HG02623 (cell line): ENCODE measurements at regions not wholly inside any gene's neighbourhood (a gene's known extent, or its start where the extent isn't known, plus 50 kb on each side); places are given as distances from the start of the nearest gene placed in this dataset.

ENCODE experiments used
- ATAC-seq: cut with Tn5 transposase; IDR thresholded peaks from one replicate; pipeline ENCODE4 v1.9.1; 2021; ENCODE audit warnings: moderate library complexity; ENCODE audit not compliant: unreplicated experiment

DNA sequence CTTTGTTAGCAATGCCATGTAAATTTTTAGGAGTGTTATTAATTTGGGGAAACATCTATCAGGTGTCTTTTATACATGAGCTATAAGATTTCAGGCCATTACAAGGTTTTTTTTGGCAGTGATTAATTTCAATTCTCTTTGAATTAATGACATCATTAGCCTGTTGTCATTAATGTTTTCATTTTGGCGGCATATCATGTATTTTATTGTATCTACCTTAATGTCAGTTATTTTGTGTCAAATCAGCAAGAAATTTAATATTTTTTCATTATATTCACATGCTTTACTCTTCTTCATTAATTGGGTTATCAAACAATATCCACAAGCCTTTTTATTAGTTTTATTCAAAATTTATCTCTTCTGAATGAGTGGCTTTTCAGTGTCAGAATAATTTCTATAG is 153.0 kb upstream of the CAND1 start:
- no peak for ATAC-seq

DNA sequence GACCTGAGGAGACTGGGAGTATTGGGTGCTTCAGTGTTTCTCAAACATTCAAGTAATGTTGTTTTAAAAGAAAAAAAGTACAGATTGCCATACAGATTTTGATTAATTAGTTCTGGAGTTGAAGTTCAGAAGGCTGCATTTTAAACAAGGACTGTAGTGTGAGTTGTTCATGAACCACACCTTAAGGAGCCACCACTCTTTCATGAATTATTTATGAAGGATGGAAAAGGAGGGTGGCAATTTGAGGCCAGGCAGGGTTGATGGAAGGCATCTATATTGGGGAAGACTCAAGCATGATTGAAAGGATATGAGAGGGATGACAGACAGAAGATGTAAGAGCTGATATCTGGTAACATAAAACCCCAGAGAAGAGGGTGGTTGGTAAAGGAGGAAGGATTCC is 146.6 kb upstream of the CAND1 start:
- no peak for ATAC-seq

DNA sequence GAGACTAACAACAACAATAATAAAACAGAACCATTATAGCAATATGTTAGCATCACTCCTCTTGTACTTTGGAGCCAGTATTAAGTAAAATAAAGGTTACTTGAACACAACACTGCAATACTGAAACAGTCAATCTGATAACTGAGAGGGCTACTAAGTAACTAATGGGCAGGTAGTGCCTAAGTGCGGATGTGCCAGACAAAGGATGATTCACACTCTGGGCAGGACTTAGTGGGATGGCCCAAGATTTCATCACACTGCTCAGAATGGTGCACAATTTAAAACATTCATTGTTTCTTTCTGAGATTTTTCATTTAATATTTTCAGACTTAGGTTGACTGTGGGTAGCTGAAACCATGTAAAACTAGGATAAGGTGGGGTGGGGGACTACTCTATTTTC is 131.9 kb upstream of the CAND1 start:
- ATAC-seq: no peak

DNA sequence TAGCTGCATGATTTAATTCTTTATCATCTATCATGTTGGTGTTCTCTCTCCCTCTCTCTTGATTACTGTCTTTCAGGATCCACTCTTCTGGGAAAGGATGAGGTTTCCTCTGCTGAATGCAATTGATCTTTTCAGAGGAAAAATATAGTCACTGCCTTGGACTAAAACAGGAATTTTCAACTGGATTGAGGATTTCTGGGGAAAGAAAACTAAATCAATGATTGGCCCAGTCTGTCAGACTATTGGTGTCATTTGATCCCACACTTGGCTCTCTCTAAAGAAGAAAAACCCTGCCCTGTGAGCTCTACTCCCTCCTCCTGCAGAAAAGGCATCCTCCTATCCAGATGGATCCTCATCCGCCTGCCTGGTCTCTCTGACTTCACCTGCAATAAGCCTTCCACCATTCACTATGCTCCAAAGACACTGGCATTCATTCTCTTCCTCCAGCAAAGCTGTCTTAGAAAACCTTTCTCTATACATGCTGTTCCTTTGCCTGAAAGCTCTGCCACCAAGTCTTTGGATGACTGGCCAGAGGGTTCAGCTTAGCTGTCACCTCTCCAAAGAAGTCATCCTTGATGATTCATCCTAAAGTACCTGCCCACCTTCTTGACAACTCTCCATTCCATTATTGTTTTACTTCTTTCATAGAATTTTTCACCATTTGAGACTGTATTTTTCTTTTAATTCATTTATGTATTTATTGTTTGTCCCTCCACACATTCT is 127.7 kb upstream of the CAND1 start:
- no peak for ATAC-seq

DNA sequence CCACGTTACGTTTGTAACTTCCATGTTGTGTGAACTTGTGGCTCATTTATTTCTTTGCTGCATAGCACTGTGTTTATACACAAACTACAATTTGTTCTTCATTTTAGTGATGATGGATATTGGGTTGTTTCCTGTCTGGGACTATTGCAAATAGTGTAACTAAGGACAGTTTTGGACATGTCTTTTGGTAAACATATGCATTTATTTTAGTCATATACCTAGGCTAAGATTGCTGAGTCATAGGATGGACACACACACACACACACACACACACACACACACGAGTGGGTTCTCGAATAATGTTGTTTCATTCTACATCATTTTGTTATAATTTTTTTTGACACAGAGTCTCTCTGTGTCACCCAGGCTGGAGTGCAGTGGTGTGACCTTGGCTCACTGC is 123.5 kb upstream of the CAND1 start:
- no peak for ATAC-seq

DNA sequence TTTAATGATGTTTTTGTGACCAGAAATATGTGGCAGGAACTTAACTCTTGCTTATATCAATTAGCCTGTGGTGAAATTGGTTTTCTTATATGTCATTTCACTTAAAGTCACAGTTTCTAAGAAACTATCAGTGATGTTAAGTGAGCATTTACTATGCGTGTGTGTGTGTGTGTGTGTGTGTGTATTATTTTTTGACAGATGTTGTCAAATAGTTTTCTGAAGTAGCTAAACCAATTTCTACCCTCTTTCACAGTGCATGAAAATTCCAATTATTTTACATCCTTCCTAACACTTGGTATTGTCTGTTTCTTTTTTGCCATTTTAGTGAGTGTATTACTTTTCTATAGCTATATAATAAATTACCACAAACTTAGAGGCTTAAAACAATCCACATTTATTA is 122.1 kb upstream of the CAND1 start:
- no peak for ATAC-seq

DNA sequence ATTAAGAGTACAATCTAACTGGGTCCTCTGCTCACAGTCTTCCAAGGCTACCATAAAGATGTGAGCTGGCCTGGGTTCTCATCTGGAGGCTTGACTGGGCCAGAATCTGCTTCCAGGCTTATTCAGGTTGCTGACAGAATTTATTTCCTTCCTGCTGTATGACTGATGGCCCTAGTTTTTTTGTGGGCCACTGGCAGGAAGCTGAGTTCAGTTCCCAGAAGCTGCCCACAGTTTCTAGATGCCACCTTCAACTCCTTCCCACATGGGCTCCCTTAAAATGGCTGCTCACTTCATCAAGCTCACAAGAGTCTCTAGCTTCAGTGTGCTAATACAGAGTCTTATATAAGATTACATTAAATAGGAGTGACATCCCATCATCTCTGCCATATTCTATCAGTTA is 121.7 kb upstream of the CAND1 start:
- no peak for ATAC-seq

DNA sequence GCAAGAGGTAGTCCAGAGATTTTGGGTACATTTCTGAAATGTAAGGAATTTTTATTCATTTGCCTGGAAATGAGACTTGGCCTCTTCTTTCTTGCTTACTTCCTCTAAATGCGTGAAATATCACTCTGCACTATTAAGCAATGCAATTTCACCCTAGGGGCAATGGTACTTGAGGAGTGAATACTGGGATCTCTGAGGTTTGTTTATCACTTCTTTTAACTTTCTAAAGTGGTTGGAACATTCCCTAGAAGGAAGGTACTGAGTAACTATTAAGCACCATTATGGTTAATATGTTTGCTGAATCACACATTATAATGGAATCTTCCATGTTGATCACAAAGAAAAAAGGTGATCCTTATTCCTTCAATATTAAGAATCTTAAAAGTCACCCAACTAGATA is 120.9 kb upstream of the CAND1 start:
- ATAC-seq: no peak

DNA sequence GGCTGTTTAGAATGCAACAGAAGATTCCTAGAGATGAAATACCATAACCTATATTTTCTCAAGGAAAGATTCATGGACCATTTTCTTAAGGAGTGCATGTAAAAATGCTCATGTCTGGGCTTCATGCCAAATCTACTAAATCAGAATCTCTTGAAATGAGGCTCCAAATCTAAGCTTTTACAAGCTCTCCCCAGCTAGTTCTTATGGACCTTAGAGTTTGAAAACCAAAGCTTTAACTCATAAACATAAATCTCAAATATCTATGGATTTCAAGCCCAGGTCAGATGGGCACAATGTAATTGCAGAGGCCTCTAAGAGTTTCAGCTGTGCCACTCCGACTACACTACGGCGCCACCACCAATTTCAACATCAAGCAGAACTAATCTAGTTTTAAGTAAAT is 117.3 kb upstream of the CAND1 start:
- ATAC-seq: no peak

DNA sequence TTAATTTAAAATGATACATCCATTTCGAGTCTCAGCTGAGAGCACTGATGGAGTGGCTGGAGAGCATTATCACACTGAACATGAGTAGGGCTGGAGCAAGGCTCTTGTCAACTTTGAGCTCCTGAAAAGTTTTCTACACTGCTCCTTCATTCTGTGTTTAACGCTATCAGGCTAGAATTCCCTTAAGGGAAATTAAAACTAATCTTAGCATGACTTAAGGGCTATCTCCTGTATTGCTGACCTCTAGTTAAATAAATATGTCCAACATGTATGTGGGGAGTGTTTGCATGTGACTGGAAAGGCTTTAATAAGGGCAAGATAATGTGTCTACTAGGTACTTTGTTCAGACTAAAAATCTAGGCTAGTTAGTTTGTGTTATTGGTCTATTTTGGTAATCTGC is 116.7 kb upstream of the CAND1 start:
- ATAC-seq: no peak

DNA sequence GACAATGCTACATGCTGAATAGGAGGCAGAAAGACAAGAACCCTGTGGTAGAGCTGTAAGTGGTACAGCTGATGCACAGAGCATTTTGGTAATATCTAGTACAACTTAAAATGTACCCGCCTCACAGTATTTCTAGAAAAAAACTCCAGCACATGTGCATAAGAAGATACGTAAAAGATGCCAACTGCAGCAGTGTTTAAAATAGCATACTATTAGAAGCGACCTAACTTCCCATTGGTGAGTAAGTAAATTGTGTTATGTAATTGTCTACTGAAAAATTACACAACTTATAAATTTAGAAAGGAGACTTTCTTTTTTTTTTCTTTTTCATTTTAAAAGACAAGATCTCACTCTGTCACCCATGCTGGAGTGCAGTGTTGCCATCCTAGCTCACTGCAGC is 114.3 kb upstream of the CAND1 start:
- ATAC-seq: no peak

DNA sequence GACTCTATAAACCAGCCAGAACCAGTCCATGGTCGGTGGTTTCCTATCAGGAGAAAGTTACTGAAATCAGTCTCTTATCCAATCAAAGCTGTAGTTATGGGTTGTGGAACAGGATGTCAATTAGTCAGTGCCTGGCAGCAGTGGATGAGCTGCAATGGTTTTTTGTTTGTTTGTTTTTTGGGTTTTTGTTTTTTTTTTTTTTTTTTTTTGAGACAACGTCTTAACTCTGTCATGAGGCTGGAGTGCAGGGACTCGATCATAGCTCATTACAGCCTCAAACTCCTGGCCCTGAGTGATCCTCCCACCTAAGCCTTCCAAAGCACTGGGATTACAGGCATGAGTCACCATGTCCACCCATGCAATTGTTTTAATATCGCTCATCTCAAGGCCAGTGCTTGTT is 113.3 kb upstream of the CAND1 start:
- ATAC-seq: no peak

DNA sequence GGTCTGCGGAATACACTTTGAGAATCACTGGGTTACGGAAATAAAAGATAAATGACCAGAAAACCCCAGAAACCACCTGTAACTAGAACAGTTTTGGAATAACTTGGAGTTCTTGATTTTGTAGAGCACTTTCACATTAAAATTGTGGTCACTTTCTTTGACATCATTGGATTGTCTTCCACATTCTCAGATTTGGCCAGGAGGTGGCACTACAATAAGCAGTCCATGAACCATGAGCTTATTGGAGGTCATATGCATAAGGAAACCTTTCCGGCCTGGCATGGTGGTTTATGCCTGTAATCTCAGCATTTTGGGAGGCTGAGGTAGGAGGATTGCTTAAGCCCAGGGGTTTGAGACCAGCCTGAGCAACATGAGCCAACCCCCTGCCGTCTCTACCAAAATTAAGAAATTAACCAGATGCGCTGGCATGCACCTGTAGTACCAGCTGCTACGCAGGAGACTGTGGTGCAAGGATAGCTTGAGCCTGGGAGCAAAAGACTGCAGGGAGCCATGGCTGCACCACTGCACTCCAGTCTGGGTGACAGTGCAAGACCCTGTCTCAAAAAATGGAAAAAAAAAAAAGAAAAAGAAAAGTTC is 107.7 kb upstream of the CAND1 start:
- ATAC-seq: peak; percentile 67

DNA sequence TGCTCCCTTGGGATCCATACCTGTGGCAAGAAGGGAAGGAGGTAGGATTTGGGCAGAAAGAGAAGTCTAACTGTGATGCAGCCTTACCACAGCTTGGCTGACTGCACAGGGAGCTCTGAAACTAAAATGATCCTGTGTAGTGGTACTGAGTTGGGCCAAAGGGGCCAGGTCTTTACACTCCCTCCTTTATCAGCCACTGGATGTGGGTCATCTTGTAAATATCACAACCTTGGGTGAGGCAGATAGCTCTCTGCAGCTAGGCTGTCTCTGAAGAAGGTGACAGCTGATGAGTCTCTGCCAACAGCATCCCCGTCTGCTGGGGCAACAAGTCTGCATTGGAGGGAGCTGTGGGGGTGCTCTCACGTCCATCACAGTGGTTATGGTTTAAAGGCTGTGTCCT is 95.9 kb upstream of the CAND1 start:
- ATAC-seq: no peak

DNA sequence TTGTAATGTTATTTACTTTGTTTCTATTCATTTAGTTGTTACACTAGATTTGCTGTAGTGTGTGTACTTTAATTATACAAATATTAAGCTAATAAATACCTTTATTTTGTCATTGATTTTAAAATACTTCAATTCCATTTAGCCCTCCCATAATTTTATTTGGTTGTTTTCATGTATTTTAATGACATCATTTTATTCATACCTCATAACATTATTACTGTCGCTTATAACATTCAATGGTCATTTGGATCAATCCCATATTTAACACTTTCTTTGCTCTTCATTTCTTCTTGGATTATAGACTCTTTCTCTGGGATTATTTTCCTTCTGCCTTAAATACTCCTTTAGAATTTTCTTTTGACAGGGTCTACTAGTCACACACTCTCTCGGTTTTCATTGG is 86.6 kb upstream of the CAND1 start:
- ATAC-seq: no peak

DNA sequence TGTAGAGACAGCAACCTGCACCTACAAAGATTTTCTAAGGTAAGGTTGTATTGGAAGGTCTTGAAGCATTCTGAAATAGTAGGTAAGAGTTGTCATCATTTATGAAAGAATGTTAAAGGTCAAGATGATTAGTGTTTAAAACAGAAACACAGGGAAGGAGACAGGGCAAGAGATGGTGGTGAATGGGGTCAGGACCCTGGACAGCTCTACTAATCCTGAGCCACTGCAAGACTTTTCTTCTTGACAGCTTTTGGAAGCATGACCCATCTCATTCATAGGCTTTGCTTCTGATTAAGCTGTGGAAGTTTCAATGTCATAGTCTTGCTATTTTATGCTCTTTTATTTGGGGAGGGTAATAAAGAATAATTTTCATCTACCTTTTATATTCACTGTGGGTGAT is 75.5 kb upstream of the CAND1 start:
- no peak for ATAC-seq

DNA sequence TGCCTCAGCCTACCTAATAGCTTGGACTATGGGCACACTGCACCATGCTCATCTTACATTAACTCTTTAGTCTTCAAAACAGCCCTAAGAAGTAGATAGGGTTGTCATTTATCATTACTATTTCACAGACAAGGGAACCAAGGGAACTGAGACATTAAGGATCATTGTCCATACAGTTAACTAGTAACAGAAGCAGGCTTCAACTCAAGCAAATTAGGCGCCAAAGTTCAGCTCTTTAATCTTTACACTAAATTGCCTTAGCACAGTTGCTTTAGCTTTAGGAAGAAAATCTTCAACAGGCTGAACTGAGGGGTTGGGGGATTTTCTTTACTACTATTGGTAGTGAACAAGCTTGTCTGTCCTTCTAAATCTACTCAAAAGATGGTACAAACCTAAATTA is 68.8 kb upstream of the CAND1 start:
- no peak for ATAC-seq

DNA sequence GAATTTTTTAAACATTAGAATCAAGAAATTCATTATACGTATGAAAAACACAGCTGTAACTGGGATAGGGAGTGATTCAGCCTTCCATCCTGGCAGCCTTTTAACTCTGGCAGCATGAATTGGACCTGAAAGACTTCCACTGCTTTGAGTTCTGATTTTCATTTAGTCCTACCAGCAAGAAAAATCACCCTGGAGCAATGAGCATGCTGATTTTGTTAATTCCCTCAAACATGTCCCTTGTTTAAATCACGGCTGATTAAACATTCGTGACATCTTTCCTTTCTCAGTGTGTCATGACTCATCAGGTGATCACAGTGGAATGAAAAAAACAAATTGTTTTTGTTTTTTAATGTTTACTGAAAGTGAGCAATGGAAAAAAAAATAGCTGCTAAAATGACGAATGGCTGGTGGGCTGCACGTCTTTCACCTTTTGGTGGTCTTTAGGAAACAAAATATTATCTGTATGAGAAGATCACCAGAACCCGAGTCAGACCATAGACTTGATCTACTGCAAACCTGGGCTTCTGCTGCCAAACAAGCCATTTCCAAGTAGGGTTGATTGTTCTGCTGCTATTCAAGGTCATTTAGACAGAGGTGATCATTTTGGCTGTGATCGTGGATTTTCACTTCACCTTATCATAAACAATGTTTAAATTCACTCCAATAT is 67.0 kb upstream of the CAND1 start:
- ATAC-seq: no peak

DNA sequence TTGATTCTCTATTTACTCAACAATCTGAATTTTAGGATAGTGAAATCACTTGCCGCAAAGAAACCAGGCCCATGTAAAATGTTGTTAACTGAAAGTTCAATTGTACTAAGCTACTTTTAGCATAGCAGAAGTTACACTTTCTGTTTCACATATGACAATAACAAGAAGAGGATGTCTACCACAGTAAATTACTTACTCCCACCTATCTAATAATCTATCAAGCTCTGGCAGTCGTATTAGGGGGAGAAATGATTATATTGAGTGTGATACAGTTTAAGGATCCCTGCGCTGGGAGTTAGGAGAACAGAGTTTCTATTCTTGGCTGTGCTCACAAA is 66.5 kb upstream of the CAND1 start:
- peak; percentile 88 for ATAC-seq

DNA sequence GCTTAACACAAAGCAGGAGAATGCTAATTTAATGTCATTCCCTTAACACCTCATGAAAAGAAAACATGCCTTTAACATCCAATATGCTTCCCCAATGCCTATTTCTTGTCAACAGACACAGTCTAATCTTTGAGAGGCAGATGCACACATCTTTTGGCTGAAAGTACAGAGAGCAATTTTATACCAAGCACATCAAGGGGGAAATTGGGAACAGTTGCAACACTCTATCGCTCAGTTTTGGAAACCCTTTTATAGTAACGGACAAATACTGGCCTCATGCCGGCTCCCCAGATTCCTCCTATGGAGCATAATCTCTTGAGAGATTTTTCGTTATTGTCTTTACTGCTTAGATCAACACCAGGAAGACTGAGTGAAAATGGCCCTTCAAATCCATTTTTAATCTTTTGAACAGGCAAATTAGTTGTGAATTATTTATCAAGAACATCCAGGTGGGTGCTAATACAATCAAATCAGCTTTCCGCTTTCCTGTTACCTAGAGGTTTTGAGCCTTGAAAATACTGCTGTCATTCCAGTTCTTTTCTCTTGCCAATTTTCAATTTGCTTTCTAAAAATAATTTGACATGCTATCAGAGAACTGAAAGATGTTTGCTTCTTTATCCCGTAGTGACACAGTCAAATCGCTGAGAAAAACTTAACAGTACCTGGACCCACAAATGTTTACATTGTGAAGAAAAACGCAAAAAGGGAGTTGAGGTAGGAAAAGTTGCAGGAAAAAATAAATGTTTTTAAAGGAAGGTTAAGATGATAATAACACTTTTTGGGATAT is 60.7 kb upstream of the CAND1 start:
- ATAC-seq: no peak

DNA sequence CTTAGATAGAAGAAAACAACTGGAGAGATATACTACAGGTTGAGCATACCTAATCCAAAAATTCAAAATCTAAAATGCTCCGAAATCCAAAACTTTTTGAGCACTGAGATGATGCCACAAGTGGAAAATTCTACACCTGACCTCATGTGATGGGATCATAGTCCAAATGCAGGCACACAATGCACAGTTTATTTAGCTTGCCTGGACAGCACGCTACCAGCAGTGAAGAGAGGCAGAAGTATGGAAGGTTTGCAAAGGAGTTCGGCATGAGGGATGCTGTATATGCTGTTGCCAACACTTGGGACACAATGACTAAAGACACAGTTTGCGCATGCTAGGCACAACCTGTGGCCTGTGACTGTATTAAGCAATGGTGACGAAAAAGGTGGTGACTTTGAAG is 58.1 kb upstream of the CAND1 start:
- ATAC-seq: no peak

DNA sequence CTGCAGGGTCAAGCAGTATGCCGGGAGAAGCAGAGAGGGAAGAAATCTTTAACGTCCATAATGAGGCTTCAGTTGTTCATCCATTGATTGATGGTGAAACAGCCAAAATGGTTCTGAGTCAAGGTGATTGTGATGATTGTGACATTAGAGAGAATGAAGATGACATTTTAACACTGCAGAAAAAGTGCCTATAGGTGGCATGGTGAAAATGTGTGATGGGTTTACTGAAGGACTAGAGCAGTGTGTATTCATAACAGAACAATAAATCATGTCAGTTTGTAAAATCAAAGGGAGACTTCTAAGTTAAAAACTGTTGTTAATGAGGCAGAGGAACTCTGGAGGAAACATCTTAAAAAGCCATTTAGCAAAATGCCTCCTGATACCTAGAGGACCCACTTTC is 57.7 kb upstream of the CAND1 start:
- no peak for ATAC-seq
